GM19351 (cell line): ENCODE measurements at regions not wholly inside any gene's neighbourhood (a gene's known extent, or its start where the extent isn't known, plus 50 kb on each side); places are given as distances from the start of the nearest gene placed in this dataset.
A peak's percentile ranks its signal among the peaks of the same experiment; 100 is the strongest.

ENCODE experiments used
- ATAC-seq: cut with Tn5 transposase; IDR thresholded peaks from one replicate; pipeline ENCODE4 v1.9.1; 2021; ENCODE audit warnings: mild to moderate bottlenecking, moderate library complexity; ENCODE audit not compliant: unreplicated experiment

GRCh38 chr1:50295566-50295965 is 127.7 kb downstream of the DMRTA2 start:
- ATAC-seq: no peak

- no peak for ATAC-seq
These were observed 131.0 kb downstream of the DMRTA2 start for GRCh38 chr1:50292276-50292675.

- ATAC-seq: peak; percentile 85
These were observed 133.7 kb downstream of the DMRTA2 start for GRCh38 chr1:50289495-50289894.

GRCh38 chr1:50285994-50286393 is 137.2 kb downstream of the DMRTA2 start:
- no peak for ATAC-seq

- no peak for ATAC-seq
These were observed 143.5 kb downstream of the DMRTA2 start for GRCh38 chr1:50279622-50280330.

- no peak for ATAC-seq
These were observed 144.3 kb downstream of the DMRTA2 start for GRCh38 chr1:50278961-50279360.

- ATAC-seq: no peak
These were observed 144.8 kb downstream of the DMRTA2 start for GRCh38 chr1:50278410-50278809.

GRCh38 chr1:50275566-50275965 is 147.7 kb downstream of the DMRTA2 start:
- no peak for ATAC-seq

- no peak for ATAC-seq
These were observed 150.3 kb downstream of the DMRTA2 start for GRCh38 chr1:50272912-50273311.

GRCh38 chr1:50271968-50272578 is 151.2 kb downstream of the DMRTA2 start:
- ATAC-seq: peak; percentile 81

GRCh38 chr1:50271337-50271736 is 151.9 kb downstream of the DMRTA2 start:
- no peak for ATAC-seq

- ATAC-seq: no peak
These were observed 152.3 kb downstream of the DMRTA2 start for GRCh38 chr1:50270926-50271325.

GRCh38 chr1:50268049-50268448 is 155.2 kb downstream of the DMRTA2 start:
- no peak for ATAC-seq

- ATAC-seq: no peak
These were observed 156.7 kb downstream of the DMRTA2 start for GRCh38 chr1:50266509-50266908.

GRCh38 chr1:50265790-50266314 is 157.1 kb downstream of the ELAVL4 start:
- ATAC-seq: no peak

- ATAC-seq: no peak
These were observed 155.9 kb downstream of the ELAVL4 start for GRCh38 chr1:50264590-50264989.

- no peak for ATAC-seq
These were observed 153.7 kb downstream of the ELAVL4 start for GRCh38 chr1:50262436-50262835.

GRCh38 chr1:50261951-50262350 is 153.2 kb downstream of the ELAVL4 start:
- ATAC-seq: no peak

- no peak for ATAC-seq
These were observed 149.4 kb downstream of the ELAVL4 start for GRCh38 chr1:50257940-50258685.

- no peak for ATAC-seq
These were observed 148.3 kb downstream of the ELAVL4 start for GRCh38 chr1:50257029-50257428.
